ENCODE measurements at regions not wholly inside any gene's neighbourhood (a gene's known extent, or its start where the extent isn't known, plus 50 kb on each side); places are given as distances from the start of the nearest gene placed in this dataset.

GRCh38 chr15:94704946-94705345, 473.6 kb downstream of the MCTP2 start:
- DNase-seq (ENCODE audit: low read depth in 1 of 2, low spot score in 1 of 2) = no peak

GRCh38 chr15:94709319-94709718, 478.0 kb downstream of the MCTP2 start:
- H3K27ac ChIP-seq = no peak overlapping the region
- no peak for DNase-seq (ENCODE audit: low read depth in 1 of 2, low spot score in 1 of 2)
- TF ChIP-seq CTCF (IDR thresholded peaks at IDR 0.05; ENCODE audit: low read depth, low read length) = no peak
- no peaks in the 10 kb centered on the region for H3K9me3 ChIP-seq (ENCODE audit: low read depth)
- no peaks in the 10 kb centered on the region for H3K4me1 ChIP-seq (ENCODE audit: low read depth)
- no peak overlapping the region for H3K4me3 ChIP-seq
- H3K27me3 ChIP-seq = no peaks in the 10 kb centered on the region
- no peaks in the 10 kb centered on the region for H3K36me3 ChIP-seq

More at GRCh38 chr15:94704946-94705345, 473.6 kb downstream of the MCTP2 start:
- H3K9me3 ChIP-seq (ENCODE audit: low read depth) = no peaks in the 10 kb centered on the region
- no peaks in the 10 kb centered on the region for H3K27me3 ChIP-seq
- H3K4me3 ChIP-seq = no peak overlapping the region
- H3K27ac ChIP-seq = no peak overlapping the region
- H3K4me1 ChIP-seq (ENCODE audit: low read depth) = no peaks in the 10 kb centered on the region
- TF ChIP-seq CTCF (IDR thresholded peaks at IDR 0.05; ENCODE audit: low read depth, low read length) = no peak
- no peaks in the 10 kb centered on the region for H3K36me3 ChIP-seq

GRCh38 chr15:94722024-94722636, 490.8 kb downstream of the MCTP2 start:
- H3K4me1 ChIP-seq (ENCODE audit: low read depth) = no peaks in the 10 kb centered on the region
- no peak for TF ChIP-seq CTCF (IDR thresholded peaks at IDR 0.05; ENCODE audit: low read depth, low read length)
- H3K36me3 ChIP-seq = no peaks in the 10 kb centered on the region
- H3K27me3 ChIP-seq = no peaks in the 10 kb centered on the region
- DNase-seq (ENCODE audit: low read depth in 1 of 2, low spot score in 1 of 2) = no peak
- no peak overlapping the region for H3K4me3 ChIP-seq
- H3K27ac ChIP-seq = no peak overlapping the region
- no peaks in the 10 kb centered on the region for H3K9me3 ChIP-seq (ENCODE audit: low read depth)

GRCh38 chr15:94723801-94724200, 492.4 kb downstream of the MCTP2 start:
- no peaks in the 10 kb centered on the region for H3K36me3 ChIP-seq
- no peak for DNase-seq (ENCODE audit: low read depth in 1 of 2, low spot score in 1 of 2)
- H3K27ac ChIP-seq = no peak overlapping the region
- H3K9me3 ChIP-seq (ENCODE audit: low read depth) = no peaks in the 10 kb centered on the region
- TF ChIP-seq CTCF (IDR thresholded peaks at IDR 0.05; ENCODE audit: low read depth, low read length) = no peak
- no peaks in the 10 kb centered on the region for H3K4me1 ChIP-seq (ENCODE audit: low read depth)
- no peak overlapping the region for H3K4me3 ChIP-seq
- H3K27me3 ChIP-seq = no peaks in the 10 kb centered on the region

GRCh38 chr15:94731286-94731685, 499.9 kb downstream of the MCTP2 start:
- Histone ChIP-seq H3K9me3 (ENCODE audit: low read depth) (no peaks in the 10 kb centered on the region), H3K4me1 (ENCODE audit: low read depth) (no peaks in the 10 kb centered on the region), H3K36me3 (no peaks in the 10 kb centered on the region), H3K27me3 (no peaks in the 10 kb centered on the region), H3K4me3 (no peak overlapping the region), H3K27ac (no peak overlapping the region)
- TF ChIP-seq CTCF (IDR thresholded peaks at IDR 0.05; ENCODE audit: low read depth, low read length) = no peak
- no peak for DNase-seq (ENCODE audit: low read depth in 1 of 2, low spot score in 1 of 2)

Data from cardiac muscle cell (in vitro differentiated cells and primary cell).